GM12865 (cell line): ENCODE measurements at regions not wholly inside any gene's neighbourhood (a gene's known extent, or its start where the extent isn't known, plus 50 kb on each side); places are given as distances from the start of the nearest gene placed in this dataset.
"Not testable (repeated sequence)": the region's sequence is repeated elsewhere in the genome, so short reads cannot be mapped to it uniquely, and the experiment has no call there.

Source experiments
- DNase-seq: peaks from one replicate; pipeline ENCODE4 v3.0.0; 2010; ENCODE audit warnings: low read depth
- H3K4me3 ChIP-seq: 2 replicates; pipeline ENCODE4 v1.5.1; 2011; ENCODE audit warnings: mild to moderate bottlenecking, low read depth, low read length, control low read depth
- TF ChIP-seq, protein P1 (sequence below): IDR thresholded peaks from 2 replicates; pipeline ENCODE4 v1.5.1; 2011; ENCODE audit warnings: low read length, control low read depth, low read depth, inconsistent platforms; ENCODE audit not compliant: insufficient read depth; ENCODE audit errors: missing control alignments

DNA sequence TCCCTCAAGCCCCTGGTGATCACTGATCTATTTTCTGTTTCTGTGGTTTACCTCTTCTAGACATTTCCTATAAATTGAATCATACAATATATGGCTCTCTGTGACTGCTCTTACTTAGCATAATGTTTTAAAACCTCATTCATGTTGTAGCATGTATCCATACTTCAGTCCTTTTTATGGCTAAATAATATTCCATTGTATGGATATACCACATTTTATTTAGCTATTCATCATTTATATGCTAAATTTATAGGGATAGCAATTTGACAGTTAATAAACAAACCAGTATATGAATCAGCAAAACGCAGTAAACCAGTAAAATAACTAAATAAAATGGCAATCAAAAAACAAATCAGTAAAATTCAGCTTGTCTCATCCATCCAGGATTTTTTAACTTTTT is 286.1 kb upstream of the HNRNPA3 start:
- DNase-seq = no peak
- TF ChIP-seq, protein P1, sequence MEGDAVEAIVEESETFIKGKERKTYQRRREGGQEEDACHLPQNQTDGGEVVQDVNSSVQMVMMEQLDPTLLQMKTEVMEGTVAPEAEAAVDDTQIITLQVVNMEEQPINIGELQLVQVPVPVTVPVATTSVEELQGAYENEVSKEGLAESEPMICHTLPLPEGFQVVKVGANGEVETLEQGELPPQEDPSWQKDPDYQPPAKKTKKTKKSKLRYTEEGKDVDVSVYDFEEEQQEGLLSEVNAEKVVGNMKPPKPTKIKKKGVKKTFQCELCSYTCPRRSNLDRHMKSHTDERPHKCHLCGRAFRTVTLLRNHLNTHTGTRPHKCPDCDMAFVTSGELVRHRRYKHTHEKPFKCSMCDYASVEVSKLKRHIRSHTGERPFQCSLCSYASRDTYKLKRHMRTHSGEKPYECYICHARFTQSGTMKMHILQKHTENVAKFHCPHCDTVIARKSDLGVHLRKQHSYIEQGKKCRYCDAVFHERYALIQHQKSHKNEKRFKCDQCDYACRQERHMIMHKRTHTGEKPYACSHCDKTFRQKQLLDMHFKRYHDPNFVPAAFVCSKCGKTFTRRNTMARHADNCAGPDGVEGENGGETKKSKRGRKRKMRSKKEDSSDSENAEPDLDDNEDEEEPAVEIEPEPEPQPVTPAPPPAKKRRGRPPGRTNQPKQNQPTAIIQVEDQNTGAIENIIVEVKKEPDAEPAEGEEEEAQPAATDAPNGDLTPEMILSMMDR = no peak
- no peak overlapping the region for H3K4me3 ChIP-seq

GRCh38 chr2:176929387-176929786 is 283.2 kb upstream of the HNRNPA3 start:
- not testable (repeated sequence) for H3K4me3 ChIP-seq, DNase-seq

DNA sequence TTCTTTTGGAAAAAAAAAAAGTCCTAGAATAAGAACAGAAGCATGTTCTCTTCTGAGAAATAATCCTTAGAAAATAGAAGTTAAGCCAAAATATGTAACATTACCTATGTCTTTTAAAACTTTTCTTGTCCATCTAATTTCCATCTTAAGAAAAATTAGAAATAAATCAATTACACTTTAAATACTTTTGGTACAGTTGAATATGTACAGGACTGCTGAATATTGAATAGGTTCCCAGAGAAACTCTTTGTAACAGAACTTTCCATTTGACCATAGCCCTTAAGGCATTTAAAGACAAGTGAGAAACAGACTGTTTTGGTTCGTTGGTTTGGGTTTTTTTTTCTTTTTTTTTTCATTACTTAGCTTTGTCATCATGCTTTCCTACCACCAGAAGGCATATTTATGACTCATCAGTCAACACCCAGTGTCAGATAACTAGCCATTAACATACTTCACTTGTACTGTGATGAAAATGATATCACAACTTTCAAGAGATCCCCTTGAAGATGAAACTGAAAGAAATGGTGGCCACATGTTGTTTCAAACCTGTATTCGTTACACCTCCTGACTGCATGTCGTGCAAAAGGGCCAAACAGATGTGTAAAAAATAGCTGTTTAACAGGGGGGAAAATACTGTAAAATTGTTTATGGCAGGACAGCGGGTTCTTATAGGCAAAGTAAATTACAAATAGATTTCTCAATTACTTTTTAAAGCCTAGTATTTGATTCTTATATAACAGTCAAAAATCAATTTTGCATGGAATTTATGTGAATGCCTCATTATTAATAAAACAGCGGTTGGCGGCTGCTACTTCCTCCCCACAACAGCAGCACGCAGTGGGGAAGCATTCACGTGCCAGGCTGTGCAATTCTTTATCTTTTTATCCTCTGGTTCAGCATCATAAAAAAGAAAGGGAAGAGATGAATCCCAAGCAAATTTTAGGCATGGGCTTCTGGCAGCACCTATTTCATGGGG is 280.7 kb upstream of the HNRNPA3 start:
- TF ChIP-seq, protein P1 = no peak
- H3K4me3 ChIP-seq = no peak overlapping the region
- DNase-seq = peak; percentile 94

- no peak overlapping the region for H3K4me3 ChIP-seq
- no peak for DNase-seq
- TF ChIP-seq, protein P1 = no peak
These were observed 278.5 kb upstream of the HNRNPA3 start for GRCh38 chr2:176934131-176934530.

DNA sequence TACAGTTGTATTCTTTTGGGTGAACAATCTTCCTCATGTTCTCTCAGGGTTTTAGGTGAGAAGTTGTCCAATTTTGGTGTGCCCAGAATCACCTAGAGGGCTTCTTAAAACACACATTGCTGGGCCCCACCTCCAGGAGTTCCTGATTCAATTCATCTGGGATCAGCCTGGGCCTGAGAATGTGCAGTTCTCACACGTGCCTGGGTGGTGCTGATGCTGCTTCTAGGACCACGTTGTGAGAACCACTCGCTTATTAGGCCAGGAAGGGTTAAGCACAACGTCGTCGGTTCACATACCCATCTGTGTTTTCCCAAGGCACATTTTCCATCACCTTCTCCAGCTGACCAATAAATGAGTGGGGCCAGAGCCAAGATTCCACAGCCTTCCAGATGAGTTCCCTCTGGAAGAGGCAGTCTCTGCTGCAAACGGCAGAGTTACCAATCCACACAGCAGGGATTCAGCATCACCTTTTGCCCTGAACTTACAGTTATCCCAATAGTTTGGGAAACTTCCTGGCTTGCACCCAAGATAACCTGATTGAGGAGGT is 277.7 kb upstream of the HNRNPA3 start:
- TF ChIP-seq, protein P1 = no peak
- no peak overlapping the region for H3K4me3 ChIP-seq
- DNase-seq = no peak

- TF ChIP-seq, protein P1 = no peak
- no peak overlapping the region for H3K4me3 ChIP-seq
- no peak for DNase-seq
These were observed 277.0 kb upstream of the HNRNPA3 start for GRCh38 chr2:176935543-176936102.

- TF ChIP-seq, protein P1 = no peak
- DNase-seq = no peak
- H3K4me3 ChIP-seq = no peak overlapping the region
These were observed 276.2 kb upstream of the HNRNPA3 start for GRCh38 chr2:176936410-176936809.
